ENCODE measurements at regions not wholly inside any gene's neighbourhood (a gene's known extent, or its start where the extent isn't known, plus 50 kb on each side); places are given as distances from the start of the nearest gene placed in this dataset.

GRCh38 chr5:117893211-117893610, 1095.1 kb downstream of the DTWD2 start:
- no peak for DNase-seq (ENCODE audit: unreplicated experiment)
- H3K27me3 Mint-ChIP-seq (ENCODE audit: insufficient read depth, unreplicated experiment) = no peaks in the 10 kb centered on the region
- TF ChIP-seq CTCF (IDR thresholded peaks at IDR 0.05; ENCODE audit: unreplicated experiment) = no peak
- BruUV-seq (replicated peaks) = no TSS peak
- peaks cover 10% of the 10 kb centered on the region for H3K4me1 Mint-ChIP-seq (ENCODE audit: insufficient read depth, unreplicated experiment)
- intact Hi-C loops (cut with micrococcal nuclease) = no loop called here
- CTCF ChIA-PET = no interaction called here
- no peak overlapping the region for H3K4me3 Mint-ChIP-seq (ENCODE audit: unreplicated experiment)
- H3K36me3 Mint-ChIP-seq (ENCODE audit: insufficient read depth, unreplicated experiment) = no peaks in the 10 kb centered on the region
- no peak overlapping the region for H3K27ac Mint-ChIP-seq (ENCODE audit: low read depth, unreplicated experiment)
- H3K9me3 Mint-ChIP-seq (ENCODE audit: unreplicated experiment) = no peaks in the 10 kb centered on the region
- POLR2A ChIA-PET = no interaction called here

- intact Hi-C loops (cut with micrococcal nuclease) = no loop called here
Observed at GRCh38 chr5:117892360-117892759, 1096.0 kb downstream of the DTWD2 start.

GRCh38 chr5:117889596-117889995, 1098.8 kb downstream of the DTWD2 start:
- no peaks in the 10 kb centered on the region for H3K9me3 Mint-ChIP-seq (ENCODE audit: unreplicated experiment)
- no TSS peak for BruUV-seq (replicated peaks)
- H3K4me3 Mint-ChIP-seq (ENCODE audit: unreplicated experiment) = no peak overlapping the region
- DNase-seq (ENCODE audit: unreplicated experiment) = peak; percentile 30
- H3K27me3 Mint-ChIP-seq (ENCODE audit: insufficient read depth, unreplicated experiment) = no peaks in the 10 kb centered on the region
- intact Hi-C loops (cut with micrococcal nuclease) = no loop called here
- no peak overlapping the region for H3K27ac Mint-ChIP-seq (ENCODE audit: low read depth, unreplicated experiment)
- TF ChIP-seq CTCF (IDR thresholded peaks at IDR 0.05; ENCODE audit: unreplicated experiment) = no peak
- CTCF ChIA-PET = interaction anchor here (0.6 kb wide), 1 partner anchor 236 kb away, joined by 3 read pairs; no protein-coding TSS in a partner anchor
- no peaks in the 10 kb centered on the region for H3K36me3 Mint-ChIP-seq (ENCODE audit: insufficient read depth, unreplicated experiment)
- peaks cover 10% of the 10 kb centered on the region for H3K4me1 Mint-ChIP-seq (ENCODE audit: insufficient read depth, unreplicated experiment)
- POLR2A ChIA-PET = no interaction called here

More at GRCh38 chr5:117892360-117892759, 1096.0 kb downstream of the DTWD2 start:
- no peak for TF ChIP-seq CTCF (IDR thresholded peaks at IDR 0.05; ENCODE audit: unreplicated experiment)
- Mint-ChIP-seq H3K27ac (ENCODE audit: low read depth, unreplicated experiment) (no peak overlapping the region), H3K36me3 (ENCODE audit: insufficient read depth, unreplicated experiment) (no peaks in the 10 kb centered on the region), H3K4me3 (ENCODE audit: unreplicated experiment) (no peak overlapping the region), H3K9me3 (ENCODE audit: unreplicated experiment) (no peaks in the 10 kb centered on the region), H3K4me1 (ENCODE audit: insufficient read depth, unreplicated experiment) (peaks cover 10% of the 10 kb centered on the region), H3K27me3 (ENCODE audit: insufficient read depth, unreplicated experiment) (no peaks in the 10 kb centered on the region)
- BruUV-seq (replicated peaks) = no TSS peak
- ChIA-PET POLR2A (no interaction called here), CTCF (no interaction called here)
- DNase-seq (ENCODE audit: unreplicated experiment) = no peak

GRCh38 chr5:117888688-117889087, 1099.7 kb downstream of the DTWD2 start:
- Mint-ChIP-seq H3K4me3 (ENCODE audit: unreplicated experiment) (peak overlapping the region; percentile 35), H3K4me1 (ENCODE audit: insufficient read depth, unreplicated experiment) (peaks cover 10% of the 10 kb centered on the region), H3K36me3 (ENCODE audit: insufficient read depth, unreplicated experiment) (no peaks in the 10 kb centered on the region), H3K9me3 (ENCODE audit: unreplicated experiment) (no peaks in the 10 kb centered on the region), H3K27ac (ENCODE audit: low read depth, unreplicated experiment) (peak overlapping the region; percentile 26), H3K27me3 (ENCODE audit: insufficient read depth, unreplicated experiment) (no peaks in the 10 kb centered on the region)
- no peak for TF ChIP-seq CTCF (IDR thresholded peaks at IDR 0.05; ENCODE audit: unreplicated experiment)
- ChIA-PET CTCF (interaction anchor here (0.6 to 0.7 kb wide), 2 partner anchors 112 to 358 kb away, joined by 5 to 6 read pairs; no protein-coding TSS in a partner anchor), POLR2A (interaction anchor here (0.6 kb wide), 1 partner anchor 135 kb away, joined by 3 read pairs; no protein-coding TSS in a partner anchor)
- BruUV-seq (replicated peaks) = no TSS peak
- intact Hi-C loops (cut with micrococcal nuclease) = no loop called here
- DNase-seq (ENCODE audit: unreplicated experiment) = peak; percentile 14
